IMR-90 (cell line): ENCODE measurements at regions not wholly inside any gene's neighbourhood (a gene's known extent, or its start where the extent isn't known, plus 50 kb on each side); places are given as distances from the start of the nearest gene placed in this dataset.

Source experiments
- ATAC-seq: fragments of 200-7000 bp; cut with Tn5 transposase; 2 replicates; pipeline ENCODE4 v1.9.1; 2020; ENCODE audit warnings: low read depth, mild to moderate bottlenecking, moderate library complexity
- BruUV-seq: library from RNA; stranded (reverse); fragments of 400-500 nt; replicated peaks from 2 replicates; lab custom pipeline; 2021; lab: Mats Ljungman, UMichigan
- CTCF ChIA-PET: fragments of 300-600 bp; formaldehyde crosslinking; extraction: SDS; loops from one replicate; lab custom pipeline; 2021; ENCODE audit warnings: antibody characterized with exemption; lab: Yijun Ruan, JAX
- POLR2A ChIA-PET: fragments of 300-600 bp; sonication (Branson Sonifier 250); formaldehyde crosslinking; loops from one replicate; lab custom pipeline; 2022; ENCODE audit warnings: antibody characterized with exemption; ENCODE audit not compliant: unreplicated experiment; lab: Charles Lee
- DNase-seq: peaks from one replicate; pipeline ENCODE4 v3.0.0; 2013
- H2AFZ ChIP-seq: replicated peaks from 2 replicates; pipeline ENCODE3; 2013; ENCODE audit warnings: low read length, mild to moderate bottlenecking; ENCODE audit not compliant: poor library complexity
- H2AK5ac ChIP-seq: 2 replicates; pipeline ENCODE4 v1.6.1; 2013; ENCODE audit warnings: low read depth, low read length, inconsistent platforms
- H2AK9ac ChIP-seq: replicated peaks from 2 replicates; pipeline ENCODE3; 2013; ENCODE audit warnings: mild to moderate bottlenecking, low read depth, low read length, moderate library complexity; ENCODE audit not compliant: poor library complexity
- H2BK120ac ChIP-seq: 2 replicates; pipeline ENCODE4 v1.6.1; 2013; ENCODE audit warnings: low read depth, low read length, inconsistent platforms
- H2BK15ac ChIP-seq: 3 replicates; pipeline ENCODE4 v1.6.1; 2013; ENCODE audit warnings: low read depth, low read length, inconsistent platforms
- H2BK20ac ChIP-seq: 2 replicates; pipeline ENCODE4 v1.6.1; 2013; ENCODE audit warnings: low read depth, mild to moderate bottlenecking, inconsistent platforms, low read length, moderate library complexity
- H2BK5ac ChIP-seq: 2 replicates; pipeline ENCODE4 v1.6.1; 2013; ENCODE audit warnings: mild to moderate bottlenecking, low read depth, low read length, inconsistent platforms; ENCODE audit not compliant: poor library complexity, severe bottlenecking
- H3K14ac ChIP-seq: replicated peaks from 2 replicates; pipeline ENCODE4 v1.6.1; 2013; ENCODE audit warnings: low read depth, low read length, inconsistent platforms
- H3K18ac ChIP-seq: 2 replicates; pipeline ENCODE4 v1.6.1; 2013; ENCODE audit warnings: low read depth, low read length, control low read depth
- H3K23ac ChIP-seq: 2 replicates; pipeline ENCODE4 v1.6.1; 2013; ENCODE audit warnings: low read depth, low read length, inconsistent platforms
- H3K27ac ChIP-seq: 2 replicates; pipeline ENCODE4 v1.5.1; 2013; ENCODE audit warnings: mild to moderate bottlenecking, control low read depth, low read length; ENCODE audit not compliant: insufficient read depth
- H3K27me3 ChIP-seq: 2 replicates; pipeline ENCODE4 v1.6.1; 2013; ENCODE audit warnings: low read length; ENCODE audit not compliant: control insufficient read depth, insufficient read depth
- H3K36me3 ChIP-seq: 2 replicates; pipeline ENCODE4 v1.6.1; 2013; ENCODE audit warnings: low read length, mixed read lengths; ENCODE audit not compliant: control insufficient read depth, insufficient read depth
- H3K4ac ChIP-seq: 2 replicates; pipeline ENCODE4 v1.6.1; 2013; ENCODE audit warnings: low read depth, low read length, inconsistent platforms
- H3K4me1 ChIP-seq: 2 replicates; pipeline ENCODE4 v1.6.1; 2013; ENCODE audit warnings: low read length, mixed read lengths; ENCODE audit not compliant: control insufficient read depth, insufficient read depth
- H3K4me2 ChIP-seq: 2 replicates; pipeline ENCODE4 v1.6.1; 2013; ENCODE audit warnings: low read depth, mild to moderate bottlenecking, control low read depth, low read length, moderate library complexity
- H3K4me3 ChIP-seq: 2 replicates; pipeline ENCODE4 v1.5.1; 2013; ENCODE audit warnings: low read depth, mild to moderate bottlenecking, control low read depth, low read length, moderate library complexity; ENCODE audit not compliant: insufficient read depth
- H3K56ac ChIP-seq: 2 replicates; pipeline ENCODE4 v1.6.1; 2013; ENCODE audit warnings: low read length, inconsistent platforms; ENCODE audit not compliant: insufficient read depth; ENCODE audit errors: extremely low read depth
- H3K79me1 ChIP-seq, 2 experiments: 2 replicates each; pipeline ENCODE4 v1.6.1; 2013; ENCODE audit warnings: low read length in 2 of 2, inconsistent platforms in 1 of 2, low read depth in 1 of 2
- H3K9ac ChIP-seq: 2 replicates; pipeline ENCODE4 v1.6.1; 2013; ENCODE audit warnings: low read depth, low read length, control low read depth
- H3K9me1 ChIP-seq: 2 replicates; pipeline ENCODE4 v1.6.1; 2013; ENCODE audit warnings: low read length, inconsistent platforms; ENCODE audit not compliant: insufficient read depth
- H3K9me3 ChIP-seq: 2 replicates; pipeline ENCODE4 v1.6.1; 2013; ENCODE audit warnings: low read length; ENCODE audit not compliant: control insufficient read depth, insufficient read depth
- H4K20me1 ChIP-seq: 2 replicates; pipeline ENCODE4 v1.6.1; 2013; ENCODE audit warnings: low read length, inconsistent platforms; ENCODE audit not compliant: insufficient read depth
- H4K5ac ChIP-seq: 2 replicates; pipeline ENCODE4 v1.6.1; 2013; ENCODE audit warnings: mild to moderate bottlenecking, low read depth, low read length, control low read depth
- H4K8ac ChIP-seq, 2 experiments: 2 replicates each; pipeline ENCODE4 v1.6.1; 2013; ENCODE audit warnings: low read depth in 2 of 2, low read length in 2 of 2, control low read depth in 1 of 2, inconsistent platforms in 1 of 2
- H4K91ac ChIP-seq: 2 replicates; pipeline ENCODE4 v1.6.1; 2013; ENCODE audit warnings: low read depth, low read length, inconsistent platforms; ENCODE audit not compliant: insufficient read depth
- BHLHE40 ChIP-seq: fragments of 150-350 bp; IDR thresholded peaks from 2 replicates; pipeline ENCODE4 v1.6.1; 2016; ENCODE audit warnings: mild to moderate bottlenecking, low read depth, low read length
- CEBPB ChIP-seq: IDR thresholded peaks from 2 replicates; pipeline ENCODE4 v1.6.1; 2012; ENCODE audit warnings: low read depth, low read length, improper control_type of control experiment
- FOS ChIP-seq: fragments of 150-350 bp; IDR thresholded peaks from 2 replicates; pipeline ENCODE4 v1.6.1; 2016; ENCODE audit warnings: low read depth, low read length
- MAZ ChIP-seq: IDR thresholded peaks from 2 replicates; pipeline ENCODE4 v1.6.1; 2012; ENCODE audit warnings: low read depth, mild to moderate bottlenecking, low read length, improper control_type of control experiment, moderate library complexity, borderline replicate concordance
- MXI1 ChIP-seq: IDR thresholded peaks from 2 replicates; pipeline ENCODE4 v1.6.1; 2012; ENCODE audit warnings: low read depth, mild to moderate bottlenecking, low read length, moderate library complexity, borderline replicate concordance
- NFE2L2 ChIP-seq: fragments of 150-350 bp; IDR thresholded peaks from 2 replicates; pipeline ENCODE4 v1.6.1; 2016; ENCODE audit warnings: low read depth, mild to moderate bottlenecking, low read length
- POLR2A ChIP-seq: IDR thresholded peaks from 2 replicates; pipeline ENCODE4 v1.6.1; 2012; ENCODE audit warnings: mild to moderate bottlenecking, low read depth, low read length
- RAD21 ChIP-seq: IDR thresholded peaks from 2 replicates; pipeline ENCODE4 v1.6.1; 2012; ENCODE audit warnings: low read length, improper control_type of control experiment
- RCOR1 ChIP-seq: IDR thresholded peaks from 2 replicates; pipeline ENCODE4 v1.6.1; 2012; ENCODE audit warnings: mild to moderate bottlenecking, low read length, improper control_type of control experiment; ENCODE audit not compliant: insufficient replicate concordance
- RFX5 ChIP-seq: IDR thresholded peaks from 2 replicates; pipeline ENCODE4 v1.8.0; 2012; ENCODE audit warnings: low read depth, mild to moderate bottlenecking, low read length, moderate library complexity
- SMC3 ChIP-seq: fragments of 150-350 bp; IDR thresholded peaks from 2 replicates; pipeline ENCODE4 v1.6.1; 2016; ENCODE audit warnings: low read depth, mild to moderate bottlenecking, antibody characterized with exemption, low read length, moderate library complexity
- dilution Hi-C: fragments of 300-500 bp; cut with HindIII; formaldehyde crosslinking; loops from one replicate; pipeline ENCODE4 v1.14.3; 2018; ENCODE audit warnings: low sequenced_read_pairs; ENCODE audit not compliant: unreplicated experiment
- in situ Hi-C: fragments of 300-500 bp; cut with MboI; formaldehyde crosslinking; loops from 3 replicates; pipeline ENCODE4 v1.14.3; 2019; ENCODE audit warnings: low sequenced_read_pairs, inconsistent platforms, mixed read lengths
- intact Hi-C: fragments of 100-400 bp; cut with micrococcal nuclease; formaldehyde crosslinking; loops from 2 replicates; pipeline ENCODE4 v1.10.0; 2022
- TF ChIP-seq, protein P1 (sequence below): conservative IDR thresholded peaks from 2 replicates; pipeline ENCODE4 v1.5.1; 2012; ENCODE audit warnings: mild to moderate bottlenecking, low read depth, low read length, improper control_type of control experiment
- TF ChIP-seq, protein P2 (sequence below): fragments of 150-350 bp; IDR thresholded peaks from 2 replicates; pipeline ENCODE4 v1.6.1; 2017; ENCODE audit warnings: mild to moderate bottlenecking, antibody characterized with exemption, low read length, low read depth

DNA sequence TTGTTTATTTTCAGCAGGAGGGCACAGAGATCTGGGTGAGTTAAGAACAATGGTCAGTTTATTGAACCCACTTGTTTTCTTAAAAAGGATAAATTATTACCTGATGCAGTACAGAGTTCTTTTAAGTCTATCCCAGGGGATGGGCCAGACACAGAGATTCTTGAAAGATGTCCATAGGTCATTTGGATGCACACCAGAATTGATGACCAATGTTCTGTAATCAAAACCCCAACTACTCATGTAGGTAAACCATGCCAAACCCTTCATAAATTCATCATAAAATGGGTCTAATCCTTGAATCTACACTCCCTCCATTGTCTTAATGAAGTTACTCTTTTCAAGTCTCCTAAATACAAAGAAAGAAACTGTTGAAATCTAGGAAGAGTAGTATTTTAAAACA lies 273.0 kb upstream of the COL8A1 start:
- dilution Hi-C loops (no loop called here), in situ Hi-C loops (no loop called here), intact Hi-C loops (no loop called here)
- TF ChIP-seq CEBPB = no peak
- TF ChIP-seq POLR2A = no peak
- no peak for TF ChIP-seq BHLHE40
- TF ChIP-seq, protein P1, sequence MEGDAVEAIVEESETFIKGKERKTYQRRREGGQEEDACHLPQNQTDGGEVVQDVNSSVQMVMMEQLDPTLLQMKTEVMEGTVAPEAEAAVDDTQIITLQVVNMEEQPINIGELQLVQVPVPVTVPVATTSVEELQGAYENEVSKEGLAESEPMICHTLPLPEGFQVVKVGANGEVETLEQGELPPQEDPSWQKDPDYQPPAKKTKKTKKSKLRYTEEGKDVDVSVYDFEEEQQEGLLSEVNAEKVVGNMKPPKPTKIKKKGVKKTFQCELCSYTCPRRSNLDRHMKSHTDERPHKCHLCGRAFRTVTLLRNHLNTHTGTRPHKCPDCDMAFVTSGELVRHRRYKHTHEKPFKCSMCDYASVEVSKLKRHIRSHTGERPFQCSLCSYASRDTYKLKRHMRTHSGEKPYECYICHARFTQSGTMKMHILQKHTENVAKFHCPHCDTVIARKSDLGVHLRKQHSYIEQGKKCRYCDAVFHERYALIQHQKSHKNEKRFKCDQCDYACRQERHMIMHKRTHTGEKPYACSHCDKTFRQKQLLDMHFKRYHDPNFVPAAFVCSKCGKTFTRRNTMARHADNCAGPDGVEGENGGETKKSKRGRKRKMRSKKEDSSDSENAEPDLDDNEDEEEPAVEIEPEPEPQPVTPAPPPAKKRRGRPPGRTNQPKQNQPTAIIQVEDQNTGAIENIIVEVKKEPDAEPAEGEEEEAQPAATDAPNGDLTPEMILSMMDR = no peak
- TF ChIP-seq RCOR1 = no peak
- no peak for TF ChIP-seq RAD21
- TF ChIP-seq NFE2L2 = no peak
- no peak for TF ChIP-seq SMC3
- no peak for TF ChIP-seq FOS
- TF ChIP-seq MAZ = no peak
- no peak for TF ChIP-seq RFX5
- no peak for TF ChIP-seq MXI1
- TF ChIP-seq, protein P2, sequence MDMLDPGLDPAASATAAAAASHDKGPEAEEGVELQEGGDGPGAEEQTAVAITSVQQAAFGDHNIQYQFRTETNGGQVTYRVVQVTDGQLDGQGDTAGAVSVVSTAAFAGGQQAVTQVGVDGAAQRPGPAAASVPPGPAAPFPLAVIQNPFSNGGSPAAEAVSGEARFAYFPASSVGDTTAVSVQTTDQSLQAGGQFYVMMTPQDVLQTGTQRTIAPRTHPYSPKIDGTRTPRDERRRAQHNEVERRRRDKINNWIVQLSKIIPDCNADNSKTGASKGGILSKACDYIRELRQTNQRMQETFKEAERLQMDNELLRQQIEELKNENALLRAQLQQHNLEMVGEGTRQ = no peak
- no peak overlapping the region for H3K18ac ChIP-seq
- DNase-seq (no peak), ATAC-seq (no peak)
- H3K4me2 ChIP-seq = no peak overlapping the region
- H3K9me3 ChIP-seq = no peaks in the 10 kb centered on the region
- H2BK5ac ChIP-seq = no peak overlapping the region
- ChIA-PET CTCF (no interaction called here), POLR2A (no interaction called here)
- no peaks in the 10 kb centered on the region for H4K20me1 ChIP-seq
- no peak overlapping the region for H4K5ac ChIP-seq
- H3K23ac ChIP-seq = no peak overlapping the region
- no peak overlapping the region for H2BK20ac ChIP-seq
- H3K14ac ChIP-seq = no peak overlapping the region
- no peak overlapping the region for H3K9ac ChIP-seq
- no peaks in the 10 kb centered on the region for H3K79me1 ChIP-seq
- H4K91ac ChIP-seq = no peak overlapping the region
- H4K8ac ChIP-seq = no peak overlapping the region
- H3K4me1 ChIP-seq = no peaks in the 10 kb centered on the region
- no peak overlapping the region for H3K4me3 ChIP-seq
- H3K4ac ChIP-seq = no peak overlapping the region
- H2AK5ac ChIP-seq = no peak overlapping the region
- H3K9me1 ChIP-seq = no peaks in the 10 kb centered on the region
- no peaks in the 10 kb centered on the region for H3K27me3 ChIP-seq
- H3K27ac ChIP-seq = no peak overlapping the region
- no peak overlapping the region for H2AFZ ChIP-seq
- no peaks in the 10 kb centered on the region for H3K36me3 ChIP-seq
- H2BK15ac ChIP-seq = no peak overlapping the region
- BruUV-seq = no TSS peak
- H2BK120ac ChIP-seq = no peak overlapping the region
- no peak overlapping the region for H3K56ac ChIP-seq
- no peak overlapping the region for H2AK9ac ChIP-seq
